Fibroblast of skin of back (primary cell): ENCODE measurements at regions not wholly inside any gene's neighbourhood (a gene's known extent, or its start where the extent isn't known, plus 50 kb on each side); places are given as distances from the start of the nearest gene placed in this dataset.
"Not testable (repeated sequence)": the region's sequence is repeated elsewhere in the genome, so short reads cannot be mapped to it uniquely, and the experiment has no call there.

ENCODE experiments used
- DNase-seq: peaks from one replicate; pipeline ENCODE4 v3.0.0-alpha.2; 2013

GRCh38 chr2:16746833-16747232 is 81.2 kb upstream of the CYRIA start:
- DNase-seq, result no peak

GRCh38 chr2:16746329-16746728 is 80.7 kb upstream of the CYRIA start:
- no peak for DNase-seq

GRCh38 chr2:16745466-16745865 is 79.8 kb upstream of the CYRIA start:
- no peak for DNase-seq

- no peak for DNase-seq
These were observed 78.9 kb upstream of the CYRIA start for GRCh38 chr2:16744521-16744920.

GRCh38 chr2:16742026-16742425 is 76.4 kb upstream of the CYRIA start:
- no peak for DNase-seq

GRCh38 chr2:16741498-16741897 is 75.9 kb upstream of the CYRIA start:
- no peak for DNase-seq

- no peak for DNase-seq
These were observed 74.3 kb upstream of the CYRIA start for GRCh38 chr2:16739778-16740581.

GRCh38 chr2:16738361-16739225 is 73.0 kb upstream of the CYRIA start:
- DNase-seq, result no peak

- no peak for DNase-seq
These were observed 72.2 kb upstream of the CYRIA start for GRCh38 chr2:16737812-16738211.

GRCh38 chr2:16736633-16737032 is 71.0 kb upstream of the CYRIA start:
- DNase-seq, result no peak

- DNase-seq, result no peak
These were observed 63.7 kb upstream of the CYRIA start for GRCh38 chr2:16729335-16729734.

GRCh38 chr2:16728351-16729136 is 62.9 kb upstream of the CYRIA start:
- no peak for DNase-seq

- not testable (repeated sequence) for DNase-seq
These were observed 62.2 kb upstream of the CYRIA start for GRCh38 chr2:16727849-16728248.

GRCh38 chr2:16727256-16727655 is 61.6 kb upstream of the CYRIA start:
- DNase-seq, result no peak

- no peak for DNase-seq
These were observed 60.9 kb upstream of the CYRIA start for GRCh38 chr2:16726577-16726976.

- DNase-seq, result no peak
These were observed 60.5 kb upstream of the CYRIA start for GRCh38 chr2:16726147-16726546.

GRCh38 chr2:16725549-16725948 is 59.9 kb upstream of the CYRIA start:
- DNase-seq, result no peak

GRCh38 chr2:16722677-16723076 is 57.0 kb upstream of the CYRIA start:
- no peak for DNase-seq

- DNase-seq, result no peak
These were observed 56.5 kb upstream of the CYRIA start for GRCh38 chr2:16722126-16722525.

GRCh38 chr2:16721529-16721928 is 55.9 kb upstream of the CYRIA start:
- DNase-seq, result not testable (repeated sequence)

GRCh38 chr2:16720737-16721136 is 55.1 kb upstream of the CYRIA start:
- DNase-seq, result not testable (repeated sequence)

GRCh38 chr2:16719485-16719808 is 53.8 kb upstream of the CYRIA start:
- no peak for DNase-seq
